WTC11 (cell line): ENCODE measurements at regions not wholly inside any gene's neighbourhood (a gene's known extent, or its start where the extent isn't known, plus 50 kb on each side); places are given as distances from the start of the nearest gene placed in this dataset.

Source experiments
- ATAC-seq: fragments of 200-7000 bp; cut with Tn5 transposase; 2 replicates; pipeline ENCODE4 v1.10.0; 2021; ENCODE audit warnings: mild to moderate bottlenecking, moderate library complexity
- CTCF ChIA-PET: fragments of 300-600 bp; sonication (Branson Sonifier 250); formaldehyde crosslinking; loops from one replicate; lab custom pipeline; 2021; ENCODE audit warnings: antibody characterized with exemption; lab: Charles Lee
- POLR2A ChIA-PET: fragments of 350-600 bp; sonication (Branson Sonifier 250); formaldehyde crosslinking; loops from one replicate; lab custom pipeline; 2021; ENCODE audit warnings: antibody characterized with exemption; lab: Charles Lee
- DNase-seq: peaks from one replicate; pipeline ENCODE4 v3.0.0; 2021; ENCODE audit warnings: low spot score
- H3K27ac Mint-ChIP-seq: 2 replicates; pipeline ENCODE4 v1.8.0; 2021; ENCODE audit warnings: mixed read lengths
- H3K27me3 Mint-ChIP-seq: 2 replicates; pipeline ENCODE4 v1.8.0; 2021; ENCODE audit warnings: low read depth, mild to moderate bottlenecking, moderate library complexity, mixed read lengths
- H3K36me3 Mint-ChIP-seq: 2 replicates; pipeline ENCODE4 v1.8.0; 2021; ENCODE audit warnings: mixed read lengths
- H3K4me1 Mint-ChIP-seq: 2 replicates; pipeline ENCODE4 v1.8.0; 2022; ENCODE audit warnings: mixed read lengths
- H3K4me3 Mint-ChIP-seq: 2 replicates; pipeline ENCODE4 v1.8.0; 2021; ENCODE audit warnings: mild to moderate bottlenecking, moderate library complexity, mixed read lengths
- H3K9me3 Mint-ChIP-seq: 2 replicates; pipeline ENCODE4 v1.8.0; 2021; ENCODE audit warnings: mixed read lengths
- CBFB ChIP-seq: sonication (generic); formaldehyde crosslinking; IDR thresholded peaks from 2 replicates; pipeline ENCODE4 v1.8.1; 2022; ENCODE audit warnings: mild to moderate bottlenecking, low read depth, missing genetic modification reagents
- CREB1 ChIP-seq: sonication (generic); formaldehyde crosslinking; IDR thresholded peaks from 2 replicates; pipeline ENCODE4 v1.8.0; 2023; ENCODE audit warnings: mild to moderate bottlenecking, missing genetic modification reagents
- GRHL2 ChIP-seq: fragments of 250-450 bp; sonication (Bioruptor Pico); IDR thresholded peaks from 2 replicates; pipeline ENCODE4 v1.8.0; 2022; ENCODE audit warnings: mild to moderate bottlenecking, moderate library complexity; ENCODE audit not compliant: insufficient replicate concordance, severe bottlenecking
- NFATC4 ChIP-seq: fragments of 250-450 bp; sonication (Bioruptor Pico); IDR thresholded peaks from 2 replicates; pipeline ENCODE4 v1.9.0; 2021; ENCODE audit warnings: mild to moderate bottlenecking
- NR3C1 ChIP-seq: sonication (generic); formaldehyde crosslinking; conservative IDR thresholded peaks from 2 replicates; pipeline ENCODE4 v1.8.1; 2023; ENCODE audit warnings: low read depth, mild to moderate bottlenecking, missing genetic modification reagents
- PRDM15 ChIP-seq: sonication (generic); formaldehyde crosslinking; IDR thresholded peaks from 2 replicates; pipeline ENCODE4 v1.8.0; 2022; ENCODE audit warnings: missing genetic modification reagents
- SMAD4 ChIP-seq: sonication (generic); formaldehyde crosslinking; IDR thresholded peaks from 2 replicates; pipeline ENCODE4 v1.8.0; 2022; ENCODE audit warnings: mild to moderate bottlenecking, missing genetic modification reagents
- TF ChIP-seq, protein P1 (sequence below): sonication (generic); formaldehyde crosslinking; IDR thresholded peaks from 2 replicates; pipeline ENCODE4 v1.8.1; 2022; ENCODE audit warnings: missing genetic modification reagents, borderline replicate concordance
- TF ChIP-seq, protein P2 (sequence below): sonication (generic); formaldehyde crosslinking; IDR thresholded peaks from 2 replicates; pipeline ENCODE4 v1.8.1; 2023; ENCODE audit warnings: mild to moderate bottlenecking, missing genetic modification reagents, moderate library complexity
- TF ChIP-seq, protein P3 (sequence below): fragments of 250-450 bp; sonication (Bioruptor Pico); IDR thresholded peaks from 2 replicates; pipeline ENCODE4 v2.1.2; 2022; ENCODE audit warnings: mild to moderate bottlenecking, moderate library complexity

DNA sequence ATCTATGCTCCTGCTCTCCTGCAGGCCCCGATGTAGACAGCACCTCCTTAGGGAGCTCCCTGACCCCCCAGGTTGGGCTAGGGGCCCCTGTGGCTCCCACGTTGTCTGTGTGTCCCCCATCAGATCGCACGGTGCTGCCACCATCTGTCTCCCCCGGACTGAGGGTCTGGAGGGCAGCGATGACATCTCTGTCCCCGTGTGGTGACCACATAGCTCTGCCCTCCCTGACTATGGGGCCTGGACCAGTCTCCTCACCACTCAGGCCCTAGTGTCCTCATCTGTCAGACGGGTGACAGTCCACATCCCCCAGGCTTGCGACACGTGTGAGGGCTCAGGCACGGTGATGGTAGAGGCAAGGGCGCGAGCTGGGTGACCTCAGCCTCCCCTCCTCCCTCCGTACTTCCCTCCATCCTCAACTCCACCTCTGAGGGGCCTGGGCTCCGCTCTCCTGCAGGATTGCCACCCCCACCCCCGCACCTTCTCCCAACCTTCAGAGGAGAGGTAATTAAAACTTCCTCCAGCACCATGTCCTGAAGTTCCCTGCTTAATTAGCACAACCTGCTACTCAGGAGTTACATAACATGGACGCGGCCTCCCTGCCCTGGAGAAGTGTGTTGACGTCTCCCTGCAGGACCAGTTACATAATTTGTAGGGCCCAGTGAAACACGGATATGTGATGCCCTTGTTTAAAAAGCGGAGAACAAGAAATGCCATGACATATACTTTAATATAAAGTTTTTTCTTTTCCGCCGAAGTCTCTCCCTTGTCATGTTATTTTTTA is 288.2 kb downstream of the PTPRU start:
- POLR2A ChIA-PET, result no interaction called here
- CTCF ChIA-PET, result no interaction called here
- TF ChIP-seq CREB1, result no peak
- no peak for TF ChIP-seq PRDM15 (CRISPR knock-in tag)
- no peak for TF ChIP-seq NR3C1 (CRISPR knock-in tag)
- TF ChIP-seq, protein P1, sequence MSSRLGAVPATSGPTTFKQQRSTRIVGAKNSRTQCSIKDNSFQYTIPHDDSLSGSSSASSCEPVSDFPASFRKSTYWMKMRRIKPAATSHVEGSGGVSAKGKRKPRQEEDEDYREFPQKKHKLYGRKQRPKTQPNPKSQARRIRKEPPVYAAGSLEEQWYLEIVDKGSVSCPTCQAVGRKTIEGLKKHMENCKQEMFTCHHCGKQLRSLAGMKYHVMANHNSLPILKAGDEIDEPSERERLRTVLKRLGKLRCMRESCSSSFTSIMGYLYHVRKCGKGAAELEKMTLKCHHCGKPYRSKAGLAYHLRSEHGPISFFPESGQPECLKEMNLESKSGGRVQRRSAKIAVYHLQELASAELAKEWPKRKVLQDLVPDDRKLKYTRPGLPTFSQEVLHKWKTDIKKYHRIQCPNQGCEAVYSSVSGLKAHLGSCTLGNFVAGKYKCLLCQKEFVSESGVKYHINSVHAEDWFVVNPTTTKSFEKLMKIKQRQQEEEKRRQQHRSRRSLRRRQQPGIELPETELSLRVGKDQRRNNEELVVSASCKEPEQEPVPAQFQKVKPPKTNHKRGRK (CRISPR knock-in tag), result no peak
- no peak for TF ChIP-seq NFATC4 (CRISPR knock-in tag)
- TF ChIP-seq, protein P2, sequence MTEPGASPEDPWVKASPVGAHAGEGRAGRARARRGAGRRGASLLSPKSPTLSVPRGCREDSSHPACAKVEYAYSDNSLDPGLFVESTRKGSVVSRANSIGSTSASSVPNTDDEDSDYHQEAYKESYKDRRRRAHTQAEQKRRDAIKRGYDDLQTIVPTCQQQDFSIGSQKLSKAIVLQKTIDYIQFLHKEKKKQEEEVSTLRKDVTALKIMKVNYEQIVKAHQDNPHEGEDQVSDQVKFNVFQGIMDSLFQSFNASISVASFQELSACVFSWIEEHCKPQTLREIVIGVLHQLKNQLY (CRISPR knock-in tag), result no peak
- TF ChIP-seq, protein P3, sequence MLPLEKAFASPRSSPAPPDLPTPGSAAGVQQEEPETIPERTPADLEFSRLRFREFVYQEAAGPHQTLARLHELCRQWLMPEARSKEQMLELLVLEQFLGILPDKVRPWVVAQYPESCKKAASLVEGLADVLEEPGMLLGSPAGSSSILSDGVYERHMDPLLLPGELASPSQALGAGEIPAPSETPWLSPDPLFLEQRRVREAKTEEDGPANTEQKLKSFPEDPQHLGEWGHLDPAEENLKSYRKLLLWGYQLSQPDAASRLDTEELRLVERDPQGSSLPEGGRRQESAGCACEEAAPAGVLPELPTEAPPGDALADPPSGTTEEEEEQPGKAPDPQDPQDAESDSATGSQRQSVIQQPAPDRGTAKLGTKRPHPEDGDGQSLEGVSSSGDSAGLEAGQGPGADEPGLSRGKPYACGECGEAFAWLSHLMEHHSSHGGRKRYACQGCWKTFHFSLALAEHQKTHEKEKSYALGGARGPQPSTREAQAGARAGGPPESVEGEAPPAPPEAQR (CRISPR knock-in tag), result no peak
- no peak for TF ChIP-seq CBFB (CRISPR knock-in tag)
- TF ChIP-seq, all 79 proteins: peak for 0

GRCh38 chr1:29523576-29523975 is 287.3 kb downstream of the PTPRU start:
- POLR2A ChIA-PET, result no interaction called here
- no peak overlapping the region for H3K27ac Mint-ChIP-seq
- DNase-seq, result peak; percentile 0

More for the DNA sequence above, 288.2 kb downstream of the PTPRU start:
- Mint-ChIP-seq H3K4me3 (no peak overlapping the region), H3K36me3 (peaks cover under 1% of the 10 kb centered on the region), H3K9me3 (peaks cover 13% of the 10 kb centered on the region), H3K27ac (no peak overlapping the region), H3K4me1 (peaks cover 23% of the 10 kb centered on the region), H3K27me3 (no peaks in the 10 kb centered on the region; the same call in 1 of the 2 replicates)
- ATAC-seq (no peak), DNase-seq (peak; percentile 8)

DNA sequence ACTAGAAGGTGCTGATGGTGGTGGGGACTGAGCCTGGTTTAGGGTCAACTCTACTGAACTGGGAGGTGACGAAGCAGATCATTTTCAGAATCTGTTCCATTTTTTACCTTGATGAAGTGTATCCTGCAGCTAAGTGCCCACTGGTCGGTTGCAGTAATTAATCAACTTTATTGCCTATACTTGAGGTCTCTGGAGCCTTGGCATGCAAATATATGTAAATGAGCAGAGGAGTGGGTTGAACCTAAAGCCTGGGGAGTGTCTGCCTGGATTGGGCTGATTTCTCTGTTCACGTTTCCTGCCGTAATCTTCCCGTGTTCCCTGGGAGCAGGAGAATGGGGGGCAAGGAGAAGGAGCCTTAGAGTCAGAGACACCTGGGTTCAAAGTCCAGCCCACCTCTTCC is 286.8 kb downstream of the PTPRU start:
- H3K4me3 Mint-ChIP-seq, result no peak overlapping the region
- peaks cover 23% of the 10 kb centered on the region for H3K4me1 Mint-ChIP-seq
- ChIA-PET CTCF (no interaction called here), POLR2A (no interaction called here)
- peak; percentile 82 for TF ChIP-seq PRDM15 (CRISPR knock-in tag)
- TF ChIP-seq GRHL2 (CRISPR knock-in tag), result no peak
- no peaks in the 10 kb centered on the region for H3K36me3 Mint-ChIP-seq
- ATAC-seq, result no peak
- H3K27ac Mint-ChIP-seq, result no peak overlapping the region
- 0 out of 2 replicates have a peak, but pooled peaks cover 2% of the 10 kb centered on the region for H3K9me3 Mint-ChIP-seq
- DNase-seq, result no peak
- no peaks in the 10 kb centered on the region; the same call in 1 of the 2 replicates for H3K27me3 Mint-ChIP-seq

More at GRCh38 chr1:29523576-29523975, 287.3 kb downstream of the PTPRU start:
- Mint-ChIP-seq H3K36me3 (no peaks in the 10 kb centered on the region), H3K27me3 (no peaks in the 10 kb centered on the region; the same call in 1 of the 2 replicates), H3K4me1 (peaks cover 23% of the 10 kb centered on the region), H3K9me3 (peaks cover 4% of the 10 kb centered on the region), H3K4me3 (no peak overlapping the region)
- ATAC-seq, result no peak
- TF ChIP-seq, protein P1 (CRISPR knock-in tag), result no peak
- TF ChIP-seq SMAD4, result no peak
- CTCF ChIA-PET, result no interaction called here
